GM19438 (cell line): ENCODE measurements at regions not wholly inside any gene's neighbourhood (a gene's known extent, or its start where the extent isn't known, plus 50 kb on each side); places are given as distances from the start of the nearest gene placed in this dataset.

Experiments
- ATAC-seq: cut with Tn5 transposase; IDR thresholded peaks from one replicate; pipeline ENCODE4 v1.9.1; 2021; ENCODE audit warnings: low read depth; ENCODE audit not compliant: unreplicated experiment

DNA sequence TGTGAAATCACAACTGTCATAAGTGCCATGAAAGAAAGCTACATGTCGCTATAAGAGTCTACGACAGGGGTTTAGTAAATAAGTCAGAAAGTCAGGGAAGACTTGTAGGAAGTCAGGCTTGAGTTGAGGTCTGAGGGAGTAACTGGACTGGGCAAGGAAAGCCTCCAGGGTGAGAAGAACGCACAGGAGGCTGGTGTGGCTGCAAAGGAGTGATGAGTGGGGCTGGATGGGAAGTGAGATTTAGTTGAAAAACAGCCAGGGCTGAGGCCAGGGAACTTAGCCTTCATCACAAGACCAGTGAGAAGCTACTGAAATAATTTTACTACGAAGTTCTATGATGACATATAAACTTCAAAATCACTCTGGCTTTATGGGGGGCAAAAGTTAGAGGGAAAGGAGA, 763.7 kb upstream of the PHF14 start:
- ATAC-seq = no peak

- ATAC-seq = no peak
These were observed 762.7 kb upstream of the PHF14 start for GRCh38 chr7:10211016-10211415.

- ATAC-seq = no peak
These were observed 761.8 kb upstream of the PHF14 start for GRCh38 chr7:10211861-10212260.

GRCh38 chr7:10212649-10213048, 761.0 kb upstream of the PHF14 start:
- ATAC-seq = no peak

GRCh38 chr7:10216462-10216861, 757.2 kb upstream of the PHF14 start:
- no peak for ATAC-seq

- no peak for ATAC-seq
These were observed 752.6 kb upstream of the PHF14 start for GRCh38 chr7:10221084-10221483.

DNA sequence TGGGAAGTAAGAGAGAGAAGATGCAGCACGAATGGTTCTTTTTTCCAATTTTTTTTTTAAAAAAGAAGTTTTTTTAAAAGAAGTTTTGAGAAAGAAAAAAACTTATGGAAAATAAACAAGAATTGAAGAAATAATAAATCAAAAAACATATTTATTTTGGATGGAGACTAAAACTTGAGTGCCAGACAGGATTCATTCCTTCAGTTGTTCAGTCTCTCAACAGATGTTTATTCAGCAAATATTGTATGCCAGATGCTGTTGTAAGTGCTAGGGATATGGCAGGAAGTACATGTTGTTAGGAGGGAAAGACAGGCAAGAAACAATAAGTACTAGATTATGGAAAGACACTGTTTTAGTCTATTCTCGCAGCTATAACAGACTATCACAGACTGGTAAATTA, 750.7 kb upstream of the PHF14 start:
- ATAC-seq = no peak

DNA sequence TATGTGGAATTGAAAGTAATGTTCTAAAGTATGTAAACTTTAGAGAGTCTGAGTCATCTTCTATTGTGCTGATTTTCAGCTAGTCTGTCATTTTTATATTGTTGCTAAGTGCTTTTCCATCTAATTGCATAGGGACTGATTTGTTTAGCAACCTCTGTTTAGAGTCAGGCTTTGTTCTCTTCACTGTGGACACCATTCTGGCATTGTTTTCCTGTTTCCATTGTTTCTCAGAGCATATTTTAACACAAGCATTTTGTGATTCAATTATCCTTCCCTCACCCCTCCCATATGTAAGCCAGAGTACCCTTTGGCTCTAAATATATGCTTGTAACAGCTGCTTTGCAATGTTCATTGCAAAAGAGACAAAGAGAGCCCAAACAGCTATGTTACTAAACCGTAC, 748.4 kb upstream of the PHF14 start:
- no peak for ATAC-seq

DNA sequence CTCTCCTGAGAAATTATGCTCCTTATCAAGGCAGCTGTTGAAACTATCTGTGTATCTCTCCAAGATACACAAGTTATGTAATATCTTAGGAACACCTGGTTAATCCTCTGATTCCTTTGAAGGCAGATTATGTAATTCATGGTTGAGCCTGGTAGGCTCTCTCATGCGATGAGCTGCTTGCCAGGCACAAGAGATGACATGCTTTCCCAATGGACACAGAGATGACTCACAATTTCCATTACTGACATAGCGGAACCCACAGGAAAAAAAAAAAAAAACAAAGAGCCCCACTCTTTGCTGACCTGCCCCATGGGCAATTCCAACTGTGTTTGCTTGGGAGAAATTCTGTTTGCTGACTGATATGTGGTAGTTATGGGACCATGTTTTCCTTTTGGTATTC, 736.4 kb upstream of the PHF14 start:
- ATAC-seq = no peak

DNA sequence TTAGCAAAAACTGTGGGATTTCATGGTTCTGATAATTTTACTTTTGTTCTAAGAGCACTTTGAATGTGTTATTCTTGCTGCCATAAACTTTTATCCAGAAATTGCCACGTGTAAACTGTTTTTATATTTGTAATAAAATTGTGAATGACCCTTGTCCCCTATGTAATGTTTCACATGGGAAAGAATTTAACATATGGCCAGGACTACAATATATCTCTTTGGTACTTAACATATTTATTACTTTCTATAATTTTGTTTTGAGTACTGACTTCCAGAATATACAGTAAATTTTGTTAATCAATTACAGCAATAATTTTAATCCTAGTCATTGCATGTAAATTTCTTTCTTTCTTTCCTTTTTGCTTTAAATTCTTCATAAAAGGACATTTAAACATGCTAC, 735.0 kb upstream of the PHF14 start:
- ATAC-seq = no peak

DNA sequence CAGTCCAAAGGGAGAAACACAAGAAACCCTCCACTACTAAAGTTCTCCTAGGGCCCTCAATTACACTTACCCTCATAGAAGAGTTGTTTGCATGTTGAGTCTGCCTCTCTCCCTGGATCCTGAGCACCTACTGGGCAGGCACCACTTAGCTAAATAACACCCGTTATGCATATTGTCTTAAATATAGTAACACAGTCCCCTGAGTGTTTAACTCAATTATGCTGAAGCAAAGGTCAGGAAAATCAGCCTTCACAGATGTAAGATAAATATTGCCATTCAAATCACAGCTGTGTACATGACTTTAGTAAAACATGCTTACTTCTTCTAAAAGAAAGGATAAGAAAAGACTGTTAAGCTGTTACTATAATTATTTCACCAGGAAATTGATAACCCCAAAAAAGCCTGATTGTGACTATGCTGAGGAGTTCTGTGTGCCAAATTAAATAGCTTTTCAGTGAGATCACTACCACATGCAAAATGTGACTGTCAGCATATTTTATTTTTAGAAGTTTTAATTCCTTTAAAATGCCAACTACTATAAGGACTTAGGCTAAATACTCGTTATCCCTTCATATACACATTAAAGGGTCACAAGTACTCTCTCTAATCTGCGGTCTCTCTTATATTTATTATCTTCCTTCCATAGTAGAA, 733.9 kb upstream of the PHF14 start:
- no peak for ATAC-seq

- ATAC-seq = no peak
These were observed 728.3 kb upstream of the PHF14 start for GRCh38 chr7:10245406-10245805.

DNA sequence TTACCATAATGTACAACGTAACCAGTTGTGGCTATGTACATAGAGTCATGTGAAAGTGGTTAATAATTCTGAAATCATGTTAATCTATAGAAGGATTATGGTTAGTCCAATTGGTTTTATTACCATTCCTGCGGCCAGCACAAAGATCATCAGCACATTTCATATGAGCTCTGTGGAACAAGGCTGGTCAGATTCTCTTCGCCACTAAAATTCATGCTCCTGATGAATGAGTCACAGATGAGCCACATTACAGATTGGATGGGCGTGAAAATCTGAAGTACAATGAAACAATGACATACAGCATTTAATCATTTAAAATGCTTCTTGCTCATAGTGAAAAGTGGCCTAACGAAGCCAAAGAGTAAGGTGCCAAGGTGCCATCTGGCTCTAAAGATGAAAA, 716.2 kb upstream of the PHF14 start:
- no peak for ATAC-seq

DNA sequence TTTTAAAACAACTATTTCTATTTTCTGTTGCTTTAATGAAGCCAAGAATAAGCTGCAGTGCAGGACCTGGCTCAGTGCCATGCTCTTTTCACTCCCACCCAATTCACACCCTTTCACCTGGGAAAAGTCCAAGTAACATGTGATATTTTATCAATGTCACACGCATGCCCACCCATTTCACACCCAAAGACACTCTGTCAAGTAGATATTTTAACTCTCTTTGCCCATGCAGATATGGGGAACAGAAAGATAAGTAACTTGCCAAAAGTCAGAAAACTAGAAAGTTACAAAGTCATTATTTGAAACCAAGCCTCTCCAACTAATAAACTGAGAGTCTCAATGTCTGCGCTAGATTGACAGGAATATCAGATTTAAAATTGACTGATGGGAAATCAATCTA, 706.7 kb upstream of the PHF14 start:
- no peak for ATAC-seq

DNA sequence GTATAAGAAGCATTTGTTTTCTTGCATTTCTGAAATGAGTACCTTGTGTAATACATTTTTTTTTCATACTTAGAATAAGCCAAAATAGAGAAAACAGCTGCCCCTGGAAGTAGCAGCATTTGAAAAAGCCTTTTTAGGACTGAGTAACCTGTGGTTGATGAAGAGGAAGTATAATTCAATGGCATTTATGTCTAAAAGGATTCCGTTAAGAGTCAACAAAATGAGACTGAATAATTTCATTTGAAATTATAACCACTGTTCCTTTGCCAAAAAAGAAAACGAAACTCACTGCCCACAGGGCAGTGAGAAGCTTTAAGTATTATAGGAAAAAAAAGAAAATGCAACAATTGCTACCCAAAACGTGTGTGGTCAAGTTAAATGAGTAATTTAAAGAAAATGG, 705.6 kb upstream of the PHF14 start:
- ATAC-seq = no peak

- ATAC-seq = no peak
These were observed 690.8 kb upstream of the PHF14 start for GRCh38 chr7:10282909-10283308.

- ATAC-seq = no peak
These were observed 689.7 kb upstream of the PHF14 start for GRCh38 chr7:10284001-10284400.

DNA sequence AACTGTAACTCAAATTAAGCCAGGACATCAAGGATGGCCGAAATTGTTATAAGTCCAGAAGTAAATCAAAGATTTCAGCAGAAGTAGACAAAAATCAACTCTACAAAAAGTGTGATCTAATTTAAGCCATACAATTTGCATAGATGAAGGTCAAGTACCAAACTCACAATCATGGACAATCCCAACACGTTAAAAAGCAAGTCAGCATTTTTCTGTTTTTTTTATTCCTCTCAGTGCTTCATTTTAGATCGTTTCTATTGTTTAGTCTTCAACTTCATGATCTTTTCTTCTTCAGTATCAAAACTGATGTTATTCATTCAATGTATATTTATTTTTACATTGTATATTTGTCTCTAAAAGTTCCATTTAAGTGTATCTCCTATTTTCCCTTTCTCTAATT, 674.3 kb upstream of the PHF14 start:
- no peak for ATAC-seq

- no peak for ATAC-seq
These were observed 673.1 kb upstream of the PHF14 start for GRCh38 chr7:10300577-10300976.

DNA sequence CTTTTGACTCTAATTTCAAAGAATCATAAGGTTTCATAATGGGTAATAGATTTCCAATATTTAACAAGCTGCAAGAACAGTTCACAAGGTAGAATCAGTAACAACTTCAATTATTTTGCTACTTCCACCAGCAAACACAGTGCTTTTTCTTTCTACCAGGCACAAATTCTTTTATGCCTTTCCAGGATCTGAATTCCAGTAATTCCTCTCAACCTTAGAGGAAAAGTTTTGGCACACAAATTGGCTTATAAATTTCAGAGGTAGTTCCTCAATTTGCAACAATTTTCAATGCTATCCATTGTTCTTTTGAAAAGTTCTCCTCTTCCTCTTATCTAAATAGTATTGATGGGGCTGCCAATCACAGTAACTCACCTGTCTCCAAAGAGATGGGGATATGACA, 665.4 kb upstream of the PHF14 start:
- ATAC-seq = no peak

DNA sequence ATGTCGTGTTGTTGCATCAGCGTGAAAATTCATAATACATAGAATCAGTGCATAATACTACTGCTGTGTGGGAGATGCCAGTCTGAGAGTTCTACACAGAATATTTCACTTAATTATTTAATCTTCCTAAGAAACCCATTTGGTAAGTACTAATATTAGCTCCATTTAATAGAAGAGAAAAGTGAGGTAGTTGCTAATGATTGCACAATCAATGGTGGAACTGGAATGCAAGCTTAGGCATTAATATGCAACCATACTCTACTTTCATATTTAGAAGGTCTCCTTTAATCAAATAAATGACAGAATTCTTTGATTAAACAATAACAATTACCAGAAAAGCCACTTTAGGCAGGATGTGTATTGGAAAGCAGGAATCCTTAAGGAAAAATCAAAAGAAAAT, 660.7 kb upstream of the PHF14 start:
- ATAC-seq = no peak

DNA sequence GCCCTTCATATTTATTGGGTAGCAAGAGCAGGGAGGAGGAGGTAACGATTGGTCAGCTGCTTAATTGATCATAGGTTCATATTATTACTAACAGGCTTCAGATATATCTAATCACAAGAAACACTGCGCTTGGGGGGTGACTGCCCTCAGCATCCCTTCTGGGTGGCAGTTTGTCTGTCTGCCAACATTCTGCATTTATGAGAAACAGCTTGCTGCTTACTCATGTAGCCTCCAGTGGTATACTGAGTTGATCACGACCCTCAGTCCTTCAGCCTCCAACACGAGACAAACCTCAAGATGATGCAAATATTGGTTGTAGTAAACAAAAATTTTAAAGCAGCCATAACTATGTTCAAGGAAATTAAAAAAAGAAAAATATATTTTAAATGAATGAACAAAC, 657.8 kb upstream of the PHF14 start:
- ATAC-seq = no peak

- ATAC-seq = no peak
These were observed 657.2 kb upstream of the PHF14 start for GRCh38 chr7:10316488-10316887.
